Panc1 (cell line): ENCODE measurements at regions not wholly inside any gene's neighbourhood (a gene's known extent, or its start where the extent isn't known, plus 50 kb on each side); places are given as distances from the start of the nearest gene placed in this dataset.

ENCODE experiments used
- TCF7L2 ChIP-seq: IDR thresholded peaks from 2 replicates; pipeline ENCODE4 v1.6.1; 2011; ENCODE audit warnings: mild to moderate bottlenecking, low read depth, low read length, inconsistent platforms
- TF ChIP-seq, protein P1 (sequence below): fragments of 450-650 bp; IDR thresholded peaks from 2 replicates; pipeline ENCODE4 v1.5.1; 2017; ENCODE audit warnings: mild to moderate bottlenecking

DNA sequence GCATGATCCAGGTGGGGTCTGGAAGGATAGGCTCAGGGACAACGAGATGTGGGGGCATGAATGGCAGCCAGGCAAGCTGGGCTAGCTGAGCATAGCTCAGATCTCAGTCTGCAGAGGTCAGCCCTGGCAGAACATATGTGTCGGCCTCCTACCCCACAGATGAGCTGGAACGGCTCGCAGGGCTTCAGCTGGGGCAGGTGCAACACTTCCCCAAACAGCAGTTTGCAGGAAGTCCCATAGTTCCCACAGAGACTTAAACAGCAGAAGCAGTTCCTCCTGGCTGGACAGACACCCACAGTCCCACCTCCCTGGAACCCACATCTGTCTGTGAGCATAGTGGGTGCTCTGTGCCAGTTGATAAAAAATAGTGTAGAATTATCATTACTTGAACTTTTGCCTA lies 404.6 kb downstream of the GADD45G start:
- TF ChIP-seq, protein P1, sequence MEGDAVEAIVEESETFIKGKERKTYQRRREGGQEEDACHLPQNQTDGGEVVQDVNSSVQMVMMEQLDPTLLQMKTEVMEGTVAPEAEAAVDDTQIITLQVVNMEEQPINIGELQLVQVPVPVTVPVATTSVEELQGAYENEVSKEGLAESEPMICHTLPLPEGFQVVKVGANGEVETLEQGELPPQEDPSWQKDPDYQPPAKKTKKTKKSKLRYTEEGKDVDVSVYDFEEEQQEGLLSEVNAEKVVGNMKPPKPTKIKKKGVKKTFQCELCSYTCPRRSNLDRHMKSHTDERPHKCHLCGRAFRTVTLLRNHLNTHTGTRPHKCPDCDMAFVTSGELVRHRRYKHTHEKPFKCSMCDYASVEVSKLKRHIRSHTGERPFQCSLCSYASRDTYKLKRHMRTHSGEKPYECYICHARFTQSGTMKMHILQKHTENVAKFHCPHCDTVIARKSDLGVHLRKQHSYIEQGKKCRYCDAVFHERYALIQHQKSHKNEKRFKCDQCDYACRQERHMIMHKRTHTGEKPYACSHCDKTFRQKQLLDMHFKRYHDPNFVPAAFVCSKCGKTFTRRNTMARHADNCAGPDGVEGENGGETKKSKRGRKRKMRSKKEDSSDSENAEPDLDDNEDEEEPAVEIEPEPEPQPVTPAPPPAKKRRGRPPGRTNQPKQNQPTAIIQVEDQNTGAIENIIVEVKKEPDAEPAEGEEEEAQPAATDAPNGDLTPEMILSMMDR = no peak
- no peak for TF ChIP-seq TCF7L2
